Neural progenitor cell (in vitro differentiated cells): ENCODE measurements at regions not wholly inside any gene's neighbourhood (a gene's known extent, or its start where the extent isn't known, plus 50 kb on each side); places are given as distances from the start of the nearest gene placed in this dataset.
A peak's percentile ranks its signal among the peaks of the same experiment; 100 is the strongest.

Experiments
- DNase-seq: peaks from one replicate; pipeline ENCODE4 v3.0.0-alpha.2; 2016; ENCODE audit warnings: low spot score
- H2AFZ ChIP-seq: fragments of 200-600 bp; sonication (generic); replicated peaks from 2 replicates; pipeline ENCODE4 v1.6.1; 2016; ENCODE audit warnings: antibody characterized with exemption
- H3F3A ChIP-seq: fragments of 200-600 bp; sonication (generic); 2 replicates; pipeline ENCODE4 v1.6.1; 2016; ENCODE audit warnings: antibody characterized with exemption, low read depth
- H3K27ac ChIP-seq: fragments of 200-600 bp; sonication (generic); 2 replicates; pipeline ENCODE4 v1.5.1; 2016; ENCODE audit warnings: mild to moderate bottlenecking
- H3K27me3 ChIP-seq: fragments of 200-600 bp; sonication (generic); 2 replicates; pipeline ENCODE4 v1.6.1; 2016; ENCODE audit warnings: mild to moderate bottlenecking, moderate library complexity
- H3K36me3 ChIP-seq: fragments of 200-600 bp; sonication (generic); 2 replicates; pipeline ENCODE4 v1.5.1; 2016
- H3K4me1 ChIP-seq: fragments of 200-600 bp; sonication (generic); 2 replicates; pipeline ENCODE4 v1.6.1; 2016; ENCODE audit warnings: mixed run types
- H3K4me2 ChIP-seq: fragments of 200-600 bp; sonication (generic); 2 replicates; pipeline ENCODE4 v1.6.1; 2016
- H3K4me3 ChIP-seq: fragments of 200-600 bp; sonication (generic); 2 replicates; pipeline ENCODE4 v1.5.1; 2016
- H3K79me2 ChIP-seq: fragments of 200-600 bp; sonication (generic); 2 replicates; pipeline ENCODE4 v1.6.1; 2016; ENCODE audit warnings: low read depth
- H3K9ac ChIP-seq: fragments of 200-600 bp; sonication (generic); 2 replicates; pipeline ENCODE4 v1.6.1; 2016
- H3K9me3 ChIP-seq: fragments of 200-600 bp; sonication (generic); 2 replicates; pipeline ENCODE4 v1.5.1; 2016; ENCODE audit warnings: low read depth
- H4K20me1 ChIP-seq: fragments of 200-600 bp; sonication (generic); 2 replicates; pipeline ENCODE4 v1.6.1; 2016; ENCODE audit warnings: low read depth
- H3K27ac Mint-ChIP-seq: 3 replicates; pipeline ENCODE4 v1.8.0; 2021; ENCODE audit warnings: mixed read lengths
- H3K27me3 Mint-ChIP-seq: 2 replicates; pipeline ENCODE4 v1.8.0; 2022; ENCODE audit warnings: low read depth, mild to moderate bottlenecking, inconsistent platforms, moderate library complexity, mixed read lengths; ENCODE audit not compliant: insufficient read depth
- H3K36me3 Mint-ChIP-seq: 3 replicates; pipeline ENCODE4 v1.8.0; 2021; ENCODE audit warnings: mixed read lengths
- H3K4me1 Mint-ChIP-seq: 3 replicates; pipeline ENCODE4 v1.8.0; 2021; ENCODE audit warnings: mixed read lengths
- H3K4me3 Mint-ChIP-seq: 3 replicates; pipeline ENCODE4 v1.8.0; 2021; ENCODE audit warnings: mild to moderate bottlenecking, moderate library complexity, mixed read lengths
- H3K9me3 Mint-ChIP-seq: 3 replicates; pipeline ENCODE4 v1.8.0; 2020; ENCODE audit warnings: mixed read lengths
- CTCF ChIP-seq: fragments of 200-600 bp; sonication (generic); IDR thresholded peaks from 2 replicates; pipeline ENCODE4 v1.5.1; 2017; ENCODE audit warnings: antibody characterized with exemption, mild to moderate bottlenecking
- EZH2 ChIP-seq: fragments of 200-600 bp; sonication (generic); IDR thresholded peaks from 2 replicates; pipeline ENCODE4 v1.6.1; 2017; ENCODE audit warnings: antibody characterized with exemption, mild to moderate bottlenecking, moderate library complexity
- EZH2phosphoT487 ChIP-seq: fragments of 200-600 bp; sonication (generic); IDR thresholded peaks from 2 replicates; pipeline ENCODE4 v1.6.1; 2017; ENCODE audit warnings: antibody characterized with exemption

GRCh38 chr3:144197582-144197981 lies 226.0 kb downstream of the DIPK2A start:
- H3K9me3 ChIP-seq = no peaks in the 10 kb centered on the region
- Mint-ChIP-seq H3K27ac (no peak overlapping the region), H3K9me3 (peaks cover 20% of the 10 kb centered on the region), H3K36me3 (no peaks in the 10 kb centered on the region), H3K4me3 (no peak overlapping the region), H3K27me3 (no peaks in the 10 kb centered on the region), H3K4me1 (no peaks in the 10 kb centered on the region)
- H4K20me1 ChIP-seq = no peaks in the 10 kb centered on the region
- DNase-seq = no peak
- no peaks in the 10 kb centered on the region for H3K4me1 ChIP-seq
- H3K4me3 ChIP-seq = no peak overlapping the region
- H3K9ac ChIP-seq = no peak overlapping the region
- no peak overlapping the region for H2AFZ ChIP-seq
- TF ChIP-seq CTCF = no peak
- TF ChIP-seq EZH2phosphoT487 = no peak
- TF ChIP-seq EZH2 = no peak
- no peaks in the 10 kb centered on the region for H3K36me3 ChIP-seq
- H3K27ac ChIP-seq = no peak overlapping the region
- H3F3A ChIP-seq = no peaks in the 10 kb centered on the region
- H3K79me2 ChIP-seq = no peaks in the 10 kb centered on the region
- no peaks in the 10 kb centered on the region for H3K27me3 ChIP-seq
- H3K4me2 ChIP-seq = no peak overlapping the region

GRCh38 chr3:144200004-144200403 lies 228.4 kb downstream of the DIPK2A start:
- Histone ChIP-seq H3K27ac (no peak overlapping the region), H3K4me2 (no peak overlapping the region), H3K4me1 (no peaks in the 10 kb centered on the region), H4K20me1 (no peaks in the 10 kb centered on the region), H3K4me3 (no peak overlapping the region), H3K79me2 (no peaks in the 10 kb centered on the region), H3K9ac (no peak overlapping the region), H2AFZ (no peak overlapping the region), H3K27me3 (no peaks in the 10 kb centered on the region), H3F3A (no peaks in the 10 kb centered on the region), H3K36me3 (no peaks in the 10 kb centered on the region), H3K9me3 (no peaks in the 10 kb centered on the region)
- Mint-ChIP-seq H3K27ac (no peak overlapping the region), H3K4me3 (no peak overlapping the region), H3K36me3 (no peaks in the 10 kb centered on the region), H3K4me1 (no peaks in the 10 kb centered on the region), H3K27me3 (no peaks in the 10 kb centered on the region), H3K9me3 (peaks cover 1% of the 10 kb centered on the region)
- DNase-seq = no peak
- no peak for TF ChIP-seq CTCF
- TF ChIP-seq EZH2 = no peak
- no peak for TF ChIP-seq EZH2phosphoT487

GRCh38 chr3:144200466-144200865 lies 228.8 kb downstream of the DIPK2A start:
- Mint-ChIP-seq H3K4me1 (no peaks in the 10 kb centered on the region), H3K27ac (no peak overlapping the region), H3K36me3 (no peaks in the 10 kb centered on the region), H3K9me3 (no peaks in the 10 kb centered on the region), H3K4me3 (no peak overlapping the region), H3K27me3 (no peaks in the 10 kb centered on the region)
- Histone ChIP-seq H4K20me1 (no peaks in the 10 kb centered on the region), H3K27ac (no peak overlapping the region), H3K9me3 (no peaks in the 10 kb centered on the region), H3K4me2 (no peak overlapping the region), H3F3A (no peaks in the 10 kb centered on the region), H2AFZ (no peak overlapping the region), H3K4me3 (no peak overlapping the region), H3K9ac (no peak overlapping the region), H3K79me2 (no peaks in the 10 kb centered on the region), H3K4me1 (no peaks in the 10 kb centered on the region), H3K27me3 (no peaks in the 10 kb centered on the region), H3K36me3 (no peaks in the 10 kb centered on the region)
- TF ChIP-seq CTCF (no peak), EZH2phosphoT487 (no peak), EZH2 (no peak)
- DNase-seq = no peak

GRCh38 chr3:144221761-144222160 lies 250.1 kb downstream of the DIPK2A start:
- Histone ChIP-seq H3K27ac (no peak overlapping the region), H3K36me3 (no peaks in the 10 kb centered on the region), H3K9me3 (no peaks in the 10 kb centered on the region), H2AFZ (no peak overlapping the region), H3K4me1 (peaks cover 2% of the 10 kb centered on the region), H3K4me3 (no peak overlapping the region), H4K20me1 (no peaks in the 10 kb centered on the region), H3K9ac (no peak overlapping the region), H3K79me2 (no peaks in the 10 kb centered on the region), H3K4me2 (no peak overlapping the region), H3F3A (no peaks in the 10 kb centered on the region), H3K27me3 (no peaks in the 10 kb centered on the region)
- DNase-seq = peak; percentile 11
- no peak overlapping the region for H3K27ac Mint-ChIP-seq
- no peaks in the 10 kb centered on the region for H3K27me3 Mint-ChIP-seq
- no peaks in the 10 kb centered on the region for H3K36me3 Mint-ChIP-seq
- peaks cover 2% of the 10 kb centered on the region for H3K9me3 Mint-ChIP-seq
- H3K4me1 Mint-ChIP-seq = no peaks in the 10 kb centered on the region
- H3K4me3 Mint-ChIP-seq = no peak overlapping the region
- TF ChIP-seq EZH2phosphoT487 = no peak
- no peak for TF ChIP-seq CTCF
- TF ChIP-seq EZH2 = no peak
